Tibial nerve (tissue), 3 donors: ENCODE measurements at regions not wholly inside any gene's neighbourhood (a gene's known extent, or its start where the extent isn't known, plus 50 kb on each side); places are given as distances from the start of the nearest gene placed in this dataset.

Source experiments
- CTCF ChIP-seq, 5 experiments: fragments of 200-600 bp in 3 of 5; fragments of 450-650 bp in 2 of 5; sonication (generic) in 3 of 5; IDR thresholded peaks; one replicate each; pipeline ENCODE4 v1.5.1; 2016 to 2019; ENCODE audit warnings: antibody characterized with exemption in 5 of 5, mild to moderate bottlenecking in 3 of 5, moderate library complexity in 2 of 5
- POLR2A ChIP-seq, 2 donors: fragments of 450-650 bp; IDR thresholded peaks; one replicate each; pipeline ENCODE4 v1.6.1; 2017; ENCODE audit warnings: antibody characterized with exemption in 2 of 2, mild to moderate bottlenecking in 2 of 2, moderate library complexity in 2 of 2

DNA sequence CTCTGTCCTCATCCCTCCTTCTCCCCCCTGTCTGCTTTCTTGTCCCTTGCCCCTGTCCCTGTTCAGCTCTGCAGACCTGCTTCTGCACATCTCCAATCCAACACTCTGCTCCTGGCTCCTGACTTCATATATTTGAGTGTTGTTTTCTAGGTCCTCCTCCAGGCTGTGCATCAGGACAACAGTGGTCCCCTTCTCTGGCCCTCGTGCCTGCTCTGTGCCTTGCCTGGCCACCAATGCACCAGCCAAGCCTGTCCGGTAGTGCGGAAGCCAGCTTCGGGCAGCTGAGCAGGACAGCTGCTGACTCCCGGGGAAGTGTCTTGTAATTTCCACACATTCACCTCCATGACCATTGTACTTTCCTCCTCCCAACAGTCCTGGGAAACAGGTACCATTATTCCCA lies 203.4 kb upstream of the RAB4A start:
- TF ChIP-seq CTCF (IDR thresholded peaks at IDR 0.05) (no peak), POLR2A (IDR thresholded peaks at IDR 0.05) (no peak)
